Urothelium cell line (cell line): ENCODE measurements at regions not wholly inside any gene's neighbourhood (a gene's known extent, or its start where the extent isn't known, plus 50 kb on each side); places are given as distances from the start of the nearest gene placed in this dataset.
"Not testable (repeated sequence)": the region's sequence is repeated elsewhere in the genome, so short reads cannot be mapped to it uniquely, and the experiment has no call there.

Experiments used
- DNase-seq: peaks from one replicate; pipeline ENCODE4 v3.0.0; 2011; ENCODE audit warnings: low spot score, mixed read lengths
- FAIRE-seq: peaks from 2 replicates; lab custom pipeline; 2011; peaks lifted over from hg19 to GRCh38; lab: Jason Lieb, UNC

DNA sequence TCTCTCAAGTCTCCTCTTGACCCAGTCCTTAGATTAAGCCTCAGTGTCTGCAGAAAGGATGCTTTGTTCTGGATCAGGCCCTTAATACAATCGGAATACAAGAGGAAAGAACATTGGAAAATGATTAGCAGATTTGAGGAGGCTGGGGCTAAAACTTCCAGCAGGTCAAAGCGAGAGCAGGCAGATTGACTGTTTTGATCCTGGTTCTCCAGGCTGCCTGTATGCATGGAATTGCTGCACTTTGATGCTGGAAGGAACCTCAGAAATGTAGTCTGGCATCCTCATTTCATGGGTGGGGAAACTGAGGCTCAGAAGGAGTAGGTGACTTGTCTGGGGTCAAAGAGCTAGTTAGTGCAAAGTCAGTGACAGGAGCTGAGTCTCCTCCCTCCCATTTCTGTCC lies 202.8 kb downstream of the EMX2 start:
- DNase-seq = no peak
- no peak for FAIRE-seq

DNA sequence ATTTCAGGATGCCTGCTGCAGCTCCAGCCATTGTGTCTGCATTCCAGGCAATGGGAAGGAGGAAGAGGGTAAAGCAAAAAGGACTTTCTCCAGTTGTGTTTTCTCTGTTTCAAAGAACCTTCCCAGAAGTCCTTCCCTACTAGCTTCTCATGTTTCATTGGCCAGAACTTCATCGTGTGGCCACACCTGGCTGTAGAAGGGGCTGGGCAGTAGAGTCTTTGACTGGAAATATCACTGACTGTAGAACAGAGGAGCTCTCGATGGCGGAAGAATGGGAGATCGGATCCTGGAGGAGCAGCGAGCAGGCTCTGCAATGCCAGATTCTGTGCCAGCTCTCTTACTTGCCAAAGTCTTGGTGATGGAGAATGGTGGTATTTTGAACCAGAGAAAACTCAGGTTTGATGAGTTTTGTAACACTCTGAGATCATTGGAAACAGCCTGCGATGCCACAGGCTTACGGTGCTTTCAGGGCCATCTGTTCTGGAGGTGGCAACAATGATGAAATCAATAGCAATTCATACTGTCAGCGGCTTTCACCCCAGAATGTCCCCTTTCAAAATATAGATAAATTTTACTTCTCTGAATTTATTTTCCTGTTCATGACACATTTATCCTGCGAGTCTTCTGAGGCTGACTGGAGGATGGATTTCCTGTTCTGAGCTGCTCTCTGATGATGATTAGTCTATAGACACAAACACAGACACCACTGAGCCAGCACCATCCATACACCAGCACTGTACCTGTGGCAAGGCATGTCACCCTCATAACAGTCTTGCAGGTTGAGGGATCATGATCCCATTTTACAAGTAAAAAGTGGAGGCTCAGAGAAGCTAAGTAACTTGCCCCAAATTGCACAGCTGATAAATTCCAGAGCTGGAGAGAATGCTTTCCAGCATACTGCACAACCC lies 204.2 kb downstream of the EMX2 start:
- FAIRE-seq (no peak), DNase-seq (no peak)

GRCh38 chr10:117747636-117748035 lies 205.1 kb downstream of the EMX2 start:
- FAIRE-seq (no peak), DNase-seq (no peak)

GRCh38 chr10:117748058-117748457 lies 205.5 kb downstream of the EMX2 start:
- FAIRE-seq (no peak), DNase-seq (no peak)

GRCh38 chr10:117750616-117751015 lies 208.1 kb downstream of the EMX2 start:
- no peak for FAIRE-seq
- DNase-seq = no peak

GRCh38 chr10:117751259-117751658 lies 208.7 kb downstream of the EMX2 start:
- FAIRE-seq = no peak
- no peak for DNase-seq

GRCh38 chr10:117752103-117752502 lies 209.6 kb downstream of the EMX2 start:
- FAIRE-seq (no peak), DNase-seq (no peak)

GRCh38 chr10:117754770-117755658 lies 212.5 kb downstream of the EMX2 start:
- no peak for DNase-seq
- no peak for FAIRE-seq

DNA sequence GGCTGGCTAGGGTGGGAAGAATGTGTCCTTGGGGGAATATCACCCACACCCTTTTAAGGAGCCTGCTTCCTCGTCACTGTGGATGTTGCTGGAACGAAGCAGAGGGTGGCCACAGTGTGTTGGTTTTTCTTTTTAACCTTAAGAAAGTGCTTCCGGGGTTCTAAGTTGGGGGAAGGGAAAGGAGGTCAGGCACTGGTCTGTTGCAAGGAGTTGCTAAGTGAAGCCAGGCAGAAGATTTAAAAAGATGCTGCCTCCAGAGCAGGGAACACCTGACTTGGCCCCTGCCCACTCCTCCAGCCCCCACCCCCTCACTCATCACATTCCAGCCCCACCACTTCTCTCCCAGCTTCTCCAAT lies 213.1 kb downstream of the EMX2 start:
- FAIRE-seq = no peak
- no peak for DNase-seq

DNA sequence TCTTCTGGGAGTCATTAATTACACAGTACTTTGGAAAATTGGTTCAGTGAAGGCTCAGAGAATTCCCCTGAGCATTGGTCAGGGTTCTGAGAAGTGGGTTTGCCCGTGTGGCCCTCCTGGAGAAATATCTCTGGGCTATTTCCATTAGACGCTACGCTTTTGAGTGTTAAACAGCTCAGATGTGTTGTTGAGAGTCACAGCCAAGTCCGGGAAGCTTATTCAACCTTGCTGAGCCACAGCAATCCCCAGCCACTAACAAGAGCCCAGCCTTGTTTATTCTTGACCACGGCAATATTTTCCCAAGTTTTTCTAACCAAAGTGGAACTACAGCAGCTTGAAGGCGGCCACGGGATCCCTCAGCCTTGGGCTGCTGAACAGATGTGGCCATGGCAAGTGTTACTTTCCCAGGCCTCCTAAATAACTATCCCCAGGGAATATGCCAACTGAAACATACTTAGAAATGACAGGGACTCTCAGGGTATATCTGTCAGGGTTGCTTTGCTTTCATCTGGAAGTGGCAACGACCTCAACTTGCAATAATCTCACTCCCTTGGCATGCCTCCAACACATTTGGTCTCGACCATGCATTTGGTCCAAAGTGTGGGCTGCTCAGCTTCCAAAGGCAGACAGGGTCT lies 214.7 kb downstream of the EMX2 start:
- DNase-seq (no peak), FAIRE-seq (no peak)

GRCh38 chr10:117759266-117759665 lies 216.7 kb downstream of the EMX2 start:
- no peak for FAIRE-seq

GRCh38 chr10:117761695-117762094 lies 219.1 kb downstream of the EMX2 start:
- no peak for FAIRE-seq
- no peak for DNase-seq

More at GRCh38 chr10:117759266-117759665, 216.7 kb downstream of the EMX2 start:
- no peak for DNase-seq

- DNase-seq = no peak
- FAIRE-seq = no peak
These were observed 219.7 kb downstream of the EMX2 start for GRCh38 chr10:117762126-117762818.

DNA sequence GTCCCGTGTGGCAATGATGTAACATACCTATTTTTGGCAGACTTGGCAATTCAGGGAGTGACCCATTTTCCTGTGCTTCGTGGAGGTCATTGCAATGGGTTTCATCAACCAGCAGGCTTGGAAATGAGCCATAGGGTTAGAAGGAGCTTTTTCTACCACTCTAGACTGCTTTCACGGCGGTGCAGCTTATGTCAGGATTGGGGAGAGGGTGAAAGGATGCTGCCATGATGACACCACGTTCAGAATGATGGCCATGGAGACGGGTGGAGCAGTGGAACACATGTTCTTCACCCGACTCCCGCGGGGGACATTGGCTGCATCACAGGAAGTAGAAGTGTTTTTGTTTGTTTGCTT lies 220.2 kb downstream of the EMX2 start:
- DNase-seq = peak; percentile 45
- FAIRE-seq = no peak

- DNase-seq (no peak), FAIRE-seq (no peak)
These were observed 221.0 kb downstream of the EMX2 start for GRCh38 chr10:117763528-117763927.

DNA sequence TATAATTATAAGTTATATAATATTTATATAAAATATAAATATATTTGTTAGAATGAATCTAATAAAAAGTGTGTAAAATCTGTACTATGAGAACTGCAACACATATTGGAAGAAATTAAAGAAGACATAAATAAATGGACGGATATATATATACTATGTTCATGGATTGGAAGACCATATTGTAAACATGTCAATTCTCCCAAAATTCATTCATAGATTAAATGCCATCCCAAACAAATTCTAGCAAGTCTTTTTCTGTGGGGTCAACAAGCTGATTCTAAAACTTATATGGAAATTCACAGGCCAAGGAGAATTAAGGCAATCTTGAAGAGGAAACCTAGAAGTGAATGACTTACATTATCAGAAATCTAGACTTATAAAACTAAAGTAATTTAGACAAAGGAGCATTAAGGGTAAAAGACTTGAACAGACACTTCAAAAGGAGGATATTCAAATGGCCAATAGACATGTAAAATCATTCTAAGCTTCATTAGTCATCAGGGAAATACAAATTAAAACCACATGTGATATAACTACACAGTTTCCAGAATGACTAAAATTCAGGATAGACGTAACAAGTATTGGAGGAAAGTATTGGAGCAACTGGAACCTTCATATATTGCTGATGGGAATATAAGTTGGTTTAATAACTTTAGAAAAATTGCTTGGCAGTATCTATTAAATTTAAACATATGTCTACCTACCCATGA lies 225.9 kb downstream of the EMX2 start:
- FAIRE-seq (no peak), DNase-seq (no peak)

GRCh38 chr10:117775526-117775925 lies 233.0 kb downstream of the EMX2 start:
- DNase-seq (no peak), FAIRE-seq (no peak)

GRCh38 chr10:117777222-117777621 lies 234.7 kb downstream of the EMX2 start:
- FAIRE-seq, DNase-seq: not testable (repeated sequence)

- DNase-seq (no peak), FAIRE-seq (no peak)
These were observed 235.7 kb downstream of the EMX2 start for GRCh38 chr10:117778241-117778640.

DNA sequence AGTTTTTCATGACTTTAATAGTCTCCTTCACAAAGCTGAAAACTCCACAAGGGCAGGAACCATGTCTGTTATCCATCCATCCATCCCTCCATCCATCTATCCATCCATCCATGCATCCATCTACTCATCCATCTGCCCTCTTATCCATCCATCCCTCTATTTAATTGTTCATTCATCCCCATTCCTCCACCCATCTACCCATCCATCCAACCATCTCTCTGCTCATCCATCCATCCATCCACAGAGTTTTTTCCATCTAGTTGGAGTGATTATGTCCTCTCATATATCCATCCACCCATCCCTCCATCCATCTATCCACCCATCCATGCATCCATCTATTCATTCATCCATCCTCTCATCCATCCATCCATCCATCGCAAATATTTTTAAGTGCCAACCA lies 237.9 kb downstream of the EMX2 start:
- no peak for FAIRE-seq
- no peak for DNase-seq
